GM21390 (cell line): ENCODE measurements at regions not wholly inside any gene's neighbourhood (a gene's known extent, or its start where the extent isn't known, plus 50 kb on each side); places are given as distances from the start of the nearest gene placed in this dataset.
"Not testable (repeated sequence)": the region's sequence is repeated elsewhere in the genome, so short reads cannot be mapped to it uniquely, and the experiment has no call there.

Source experiments
- ATAC-seq: cut with Tn5 transposase; IDR thresholded peaks from one replicate; pipeline ENCODE4 v1.9.1; 2021; ENCODE audit not compliant: unreplicated experiment

DNA sequence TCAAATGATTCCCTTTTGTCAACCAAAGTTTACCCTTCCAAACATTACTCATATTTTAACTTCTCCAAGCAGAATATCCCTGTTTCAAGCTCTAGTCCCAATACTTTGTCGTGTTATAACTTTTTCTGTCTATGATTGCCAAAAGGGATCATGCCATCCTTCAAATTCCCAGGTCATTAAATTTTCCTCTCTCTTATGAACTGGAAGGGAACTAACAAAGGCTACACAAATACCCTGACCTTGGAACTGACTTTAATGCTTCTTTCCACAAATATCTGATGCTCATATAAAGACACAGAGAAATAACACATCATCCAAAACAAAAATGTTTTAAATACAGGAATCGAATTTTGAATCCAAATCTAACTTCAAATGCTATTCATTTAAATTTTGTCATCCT is 1352.7 kb downstream of the CDH11 start:
- no peak for ATAC-seq

DNA sequence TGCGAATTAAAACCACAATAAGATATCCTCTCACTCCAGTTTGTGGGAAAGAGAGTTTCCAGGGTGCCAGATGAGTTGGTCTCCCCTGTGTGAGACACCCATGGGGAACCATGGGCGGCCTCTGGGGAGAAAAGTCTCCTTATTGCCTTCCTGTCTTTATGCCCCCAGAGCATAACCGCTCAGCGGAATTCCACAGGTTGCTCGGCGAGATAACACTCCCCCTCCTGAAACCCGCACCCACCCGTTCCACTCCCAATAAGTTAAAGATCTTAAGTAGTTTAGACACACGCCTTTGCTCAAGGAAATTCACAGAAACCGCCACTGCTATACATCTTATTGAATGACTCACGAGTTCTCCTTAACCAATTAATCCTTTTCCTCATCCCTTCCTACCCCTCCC is 1361.6 kb downstream of the CDH11 start:
- ATAC-seq = not testable (repeated sequence)

DNA sequence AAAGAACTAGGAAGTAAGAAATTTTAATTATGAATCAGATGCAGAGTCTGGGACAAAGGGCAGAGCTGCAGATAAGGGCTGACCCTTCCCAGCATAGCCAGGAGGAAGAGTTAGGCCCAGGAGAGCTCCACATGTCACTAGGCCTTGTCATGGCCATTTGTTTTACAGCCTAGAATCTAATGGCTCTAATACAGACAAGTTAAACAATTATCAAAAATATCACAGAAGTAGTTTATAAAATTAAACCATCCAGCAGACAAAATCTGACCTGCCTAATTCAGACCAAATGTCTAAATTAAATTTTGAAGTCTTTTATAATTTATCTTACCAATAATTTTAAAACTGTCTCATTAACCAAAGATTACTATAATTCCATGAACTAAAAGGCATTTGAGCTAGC is 1369.5 kb downstream of the CDH11 start:
- ATAC-seq = no peak

DNA sequence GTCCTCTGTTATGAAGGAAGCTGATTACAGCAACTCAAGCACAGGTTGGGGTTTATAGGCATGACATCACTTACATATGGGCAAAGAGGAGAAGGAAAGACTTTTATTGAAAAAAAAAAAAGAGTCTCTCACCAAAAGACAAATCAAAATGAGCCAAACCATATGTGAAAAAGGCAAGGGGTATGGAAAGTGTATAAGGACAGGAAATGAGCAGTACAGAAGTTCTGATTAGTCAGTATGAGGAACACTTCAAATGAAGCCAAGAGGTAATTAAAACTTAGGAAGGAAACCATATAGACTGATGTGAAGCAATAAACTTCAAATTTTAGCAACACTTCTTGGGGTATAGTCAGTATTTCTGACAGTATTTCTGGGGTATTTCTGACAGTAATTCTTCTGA is 1372.6 kb downstream of the CDH11 start:
- no peak for ATAC-seq

DNA sequence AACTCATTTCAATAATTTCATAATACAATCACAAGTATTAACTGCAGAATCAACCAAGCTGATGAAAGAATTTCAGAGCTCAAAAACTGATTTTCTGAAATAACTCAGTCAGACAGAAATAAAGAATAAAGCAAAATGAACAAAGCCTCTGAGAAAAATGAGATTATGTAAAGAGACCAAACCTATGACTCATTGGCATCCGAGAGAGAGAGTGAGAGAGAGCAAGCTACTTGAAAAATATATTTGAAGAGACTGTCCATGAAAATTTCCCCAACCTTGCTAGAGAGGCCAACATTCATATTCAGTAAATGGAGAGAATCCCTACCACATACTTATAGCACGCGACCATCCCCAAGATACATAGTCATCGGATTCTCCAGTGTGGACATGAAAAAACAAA is 1376.4 kb downstream of the CDH11 start:
- ATAC-seq = no peak

DNA sequence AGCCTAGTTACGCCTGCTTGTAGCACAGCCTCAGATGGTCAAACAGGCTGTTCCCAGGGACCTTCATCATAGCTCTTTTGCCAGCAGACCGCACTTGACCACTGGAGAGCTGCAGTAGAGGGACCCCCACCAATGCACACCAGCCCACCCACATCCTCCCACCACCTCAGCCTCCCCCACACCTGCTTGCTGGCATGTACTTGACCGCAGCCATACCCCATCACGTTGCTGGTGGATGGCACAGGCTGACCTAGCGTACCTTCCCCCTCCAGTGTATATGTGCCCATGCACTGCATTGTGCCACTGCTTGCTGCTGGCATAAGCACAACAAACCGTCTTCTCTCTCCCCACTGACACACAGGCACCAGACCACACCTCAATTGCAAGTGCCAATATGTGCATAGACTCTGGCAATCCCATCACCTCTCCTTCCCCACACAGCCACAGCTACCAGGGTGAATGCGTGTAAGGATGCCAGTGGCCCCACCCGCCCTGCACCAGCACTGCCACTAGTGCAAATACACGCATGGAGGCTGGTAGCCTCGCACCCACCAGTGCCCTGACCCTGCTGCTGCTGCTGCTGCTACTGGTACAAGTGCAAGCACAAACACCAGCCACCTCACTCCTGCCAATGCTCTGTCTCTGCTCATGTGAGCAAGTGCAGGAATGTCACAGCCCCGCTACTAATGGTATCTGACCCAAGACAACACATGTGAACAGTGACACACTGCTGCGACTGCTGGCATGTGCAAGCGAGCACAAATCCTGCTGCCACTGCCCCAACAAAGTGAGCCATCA is 1377.6 kb downstream of the CDH11 start:
- ATAC-seq = no peak

DNA sequence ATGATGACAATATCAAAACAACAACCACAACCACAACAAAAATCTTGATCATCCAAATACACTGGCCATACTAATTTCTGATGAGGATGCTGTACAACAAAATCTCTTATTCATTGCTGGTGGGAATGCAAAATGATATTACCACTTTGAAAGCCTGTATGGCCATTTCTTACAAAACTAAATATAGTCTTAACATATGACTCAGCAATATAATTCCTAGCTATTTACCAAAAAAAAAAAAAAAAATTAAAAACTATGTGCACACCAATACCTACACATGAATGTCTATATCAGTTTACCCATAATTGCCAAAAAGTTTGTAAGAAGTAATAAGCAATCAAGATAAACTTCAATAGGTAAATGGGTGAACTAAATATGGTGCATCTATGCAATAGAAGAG is 1379.7 kb downstream of the CDH11 start:
- no peak for ATAC-seq

DNA sequence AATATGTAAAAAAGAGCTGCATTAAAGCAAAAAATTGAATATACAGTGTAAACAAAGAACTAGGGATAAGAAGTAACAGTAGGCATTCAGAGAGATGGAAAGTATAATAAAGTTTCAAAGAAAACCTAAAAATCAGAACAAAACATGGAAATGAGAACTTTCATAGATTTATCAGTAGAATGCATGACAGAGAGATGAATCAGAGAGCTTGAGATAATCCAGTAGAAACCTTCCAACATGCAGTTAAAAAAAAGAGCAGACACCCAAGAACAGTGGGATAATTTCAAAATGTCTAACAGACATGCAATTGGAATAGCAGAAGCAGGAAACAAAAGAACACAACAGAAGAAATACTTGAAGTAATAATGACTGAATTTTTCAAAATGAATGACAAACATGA is 1384.2 kb downstream of the CDH11 start:
- ATAC-seq = no peak

DNA sequence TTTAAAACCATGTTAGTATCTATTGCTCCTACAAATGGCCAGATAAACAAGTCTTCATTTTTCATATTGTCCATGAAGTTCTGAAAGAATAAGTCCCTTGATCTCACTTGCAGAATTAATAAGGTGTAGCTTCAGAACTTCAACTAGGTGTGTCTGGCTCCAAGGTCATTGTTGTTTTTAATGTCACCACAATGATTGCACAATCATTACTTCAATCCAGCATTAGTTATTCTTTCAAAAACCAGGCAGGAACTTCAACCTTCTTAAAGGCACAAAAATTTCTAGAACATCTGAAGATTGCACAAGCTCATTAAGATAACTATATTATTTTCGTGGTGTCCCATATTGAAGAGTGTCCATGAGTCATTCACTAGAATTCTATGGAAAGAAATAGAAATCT is 1386.4 kb downstream of the CDH11 start:
- no peak for ATAC-seq

DNA sequence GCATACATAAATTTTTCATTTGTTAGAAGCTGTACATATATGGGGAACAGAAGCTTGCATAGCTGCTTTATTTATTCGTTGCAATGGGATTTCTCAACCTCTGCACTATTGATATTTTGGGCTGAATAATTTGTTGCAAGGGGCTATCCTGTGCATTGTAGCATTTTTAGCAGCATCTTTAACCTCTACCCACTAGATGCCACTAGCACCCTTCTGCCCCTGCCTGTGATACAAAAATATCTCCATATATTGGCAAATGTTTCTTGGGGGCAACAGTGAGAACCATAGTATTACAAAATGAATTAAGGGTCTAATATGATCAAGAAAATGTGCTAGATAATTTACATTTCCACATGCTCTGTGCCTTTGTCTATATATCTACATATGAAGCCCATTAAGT is 1401.0 kb downstream of the CDH11 start:
- ATAC-seq = no peak

DNA sequence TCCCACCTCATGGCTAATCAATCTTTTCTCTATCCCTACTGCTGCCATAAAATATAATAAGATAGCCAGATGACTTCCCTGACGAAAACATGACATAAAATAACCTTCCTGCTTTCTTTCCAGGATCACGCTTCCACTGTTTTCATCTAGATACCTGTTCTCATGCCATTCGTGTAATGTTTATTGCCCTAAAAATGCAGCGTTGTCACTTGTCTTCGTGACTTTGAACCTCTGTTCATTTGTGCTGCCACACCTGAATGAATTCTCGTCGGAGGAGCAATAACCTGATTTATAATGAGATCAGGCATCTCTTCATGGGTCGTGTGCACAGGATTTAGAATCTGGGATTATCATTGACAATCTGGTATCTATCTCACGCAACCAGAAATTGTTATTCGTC is 1401.9 kb downstream of the CDH11 start:
- no peak for ATAC-seq

DNA sequence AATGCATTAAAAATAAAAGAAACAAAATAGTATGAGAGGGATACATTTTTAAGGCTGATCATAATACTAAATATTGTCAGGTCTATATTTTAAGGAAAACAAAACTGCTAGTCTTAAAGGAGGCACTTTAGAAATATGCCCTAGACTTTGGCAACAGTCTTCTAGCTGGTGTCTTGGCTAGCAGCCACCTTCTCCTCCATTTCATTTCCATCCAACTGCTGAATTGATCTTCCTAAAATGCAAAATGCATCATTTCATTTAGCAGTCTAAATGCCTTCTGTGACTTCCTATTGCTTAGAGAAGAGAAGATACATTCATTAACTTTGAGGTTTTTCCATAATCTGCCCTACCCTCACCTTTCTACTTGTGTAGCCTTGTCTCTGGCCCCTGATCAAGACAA is 1404.1 kb downstream of the CDH11 start:
- ATAC-seq = no peak

DNA sequence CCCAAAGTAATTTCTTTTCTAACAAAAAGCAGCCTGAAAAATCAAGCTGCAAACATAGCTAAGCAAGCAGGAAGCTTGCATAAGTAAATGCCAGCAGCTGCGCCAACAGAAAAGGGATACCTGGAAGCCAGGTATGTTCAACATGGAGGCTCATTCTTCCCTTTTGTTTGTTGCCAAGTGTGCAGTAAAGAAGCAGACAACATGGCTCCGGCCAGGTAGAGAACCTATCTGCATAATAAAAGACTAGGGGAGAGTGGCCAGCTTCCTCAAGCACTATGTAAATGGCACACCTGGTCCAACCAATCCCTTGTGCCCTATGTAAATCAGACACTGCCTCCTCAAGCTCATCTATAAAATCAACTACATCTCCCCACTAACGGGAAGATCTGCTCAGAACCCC is 1407.0 kb downstream of the CDH11 start:
- ATAC-seq = no peak

DNA sequence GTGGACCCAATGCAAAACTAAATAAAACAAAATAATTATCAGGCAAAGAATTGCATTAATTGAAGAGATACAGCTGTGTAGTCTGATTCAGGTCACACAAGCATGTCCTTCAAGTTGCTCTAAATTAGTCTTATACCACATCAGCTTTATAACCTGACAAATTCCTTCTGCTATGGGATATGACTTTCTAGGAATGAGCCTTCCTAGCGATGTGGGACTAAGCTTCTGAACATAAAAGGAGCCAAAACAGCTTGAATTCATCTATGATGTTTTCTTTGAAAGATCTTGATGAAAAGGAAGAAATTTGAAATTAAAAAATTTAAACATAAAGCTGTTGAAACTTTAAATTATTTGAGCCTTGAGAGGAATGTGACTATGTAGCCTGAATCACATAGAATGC is 1409.1 kb downstream of the CDH11 start:
- ATAC-seq = no peak

DNA sequence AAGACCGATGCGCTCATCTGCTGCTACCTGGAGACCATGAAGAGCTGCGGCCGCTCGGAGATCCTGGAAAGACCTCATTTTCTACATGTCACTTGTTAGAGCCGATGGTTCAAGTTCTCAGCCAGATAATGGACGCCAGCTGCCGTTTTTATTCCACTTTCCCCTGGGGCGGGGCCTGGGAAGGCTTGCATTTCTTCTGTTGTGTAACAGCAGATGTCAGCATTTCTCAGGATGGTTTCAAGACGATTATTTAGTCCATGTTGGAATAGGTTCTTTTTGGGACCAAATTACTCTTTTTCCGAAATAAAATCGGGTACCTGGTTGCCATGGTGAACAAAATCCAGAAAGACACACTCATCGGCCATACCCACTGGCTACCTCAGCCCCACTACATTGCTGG is 1418.3 kb downstream of the CDH11 start:
- no peak for ATAC-seq

DNA sequence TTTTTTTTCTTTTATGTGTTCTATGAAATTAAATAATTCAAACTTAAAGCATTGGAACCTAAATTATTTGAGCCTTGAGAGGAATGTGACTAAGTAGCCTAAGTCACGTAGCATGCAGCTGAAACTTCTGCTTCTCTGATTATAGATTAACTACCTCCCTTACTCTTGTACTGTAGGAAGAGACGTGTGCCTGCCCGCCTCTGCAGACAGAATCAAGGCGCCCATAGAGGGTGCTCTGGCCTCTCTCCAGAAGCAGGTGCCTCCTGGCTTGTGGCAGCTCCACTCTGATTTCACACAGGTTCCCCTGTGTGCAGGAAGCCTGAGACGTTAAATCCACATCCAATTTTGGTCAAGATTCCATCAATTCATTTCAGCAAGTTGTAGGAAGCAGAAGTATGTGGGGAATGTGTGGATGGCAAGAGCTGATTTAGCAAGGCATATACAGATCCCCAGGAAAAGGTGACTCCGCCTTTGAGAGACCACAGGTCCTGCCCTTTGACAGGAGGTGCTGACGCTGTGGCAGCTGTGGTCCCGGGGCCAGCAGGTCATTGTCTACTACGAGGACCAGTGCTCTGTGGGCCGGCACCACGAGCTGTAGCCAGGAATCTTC is 1418.8 kb downstream of the CDH11 start:
- ATAC-seq = no peak

DNA sequence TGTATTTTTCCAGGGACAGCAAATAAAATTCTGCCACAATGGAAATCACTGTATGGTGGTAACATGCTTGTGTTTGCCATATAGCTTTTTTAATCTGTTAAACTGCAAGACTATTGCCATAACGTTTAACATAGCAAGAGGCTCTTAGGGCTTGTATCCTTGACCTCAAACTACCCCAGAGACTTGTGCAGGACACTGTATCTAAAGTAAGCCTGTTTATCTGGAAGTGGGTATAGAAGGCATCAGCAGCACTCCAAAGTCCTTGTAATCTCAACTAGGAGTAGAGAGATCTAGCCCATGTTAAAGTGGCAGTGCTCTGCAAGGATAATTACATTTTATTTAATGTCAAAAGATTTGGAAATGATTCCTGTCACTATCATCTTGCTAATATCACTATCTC is 1424.1 kb downstream of the CDH11 start:
- no peak for ATAC-seq

DNA sequence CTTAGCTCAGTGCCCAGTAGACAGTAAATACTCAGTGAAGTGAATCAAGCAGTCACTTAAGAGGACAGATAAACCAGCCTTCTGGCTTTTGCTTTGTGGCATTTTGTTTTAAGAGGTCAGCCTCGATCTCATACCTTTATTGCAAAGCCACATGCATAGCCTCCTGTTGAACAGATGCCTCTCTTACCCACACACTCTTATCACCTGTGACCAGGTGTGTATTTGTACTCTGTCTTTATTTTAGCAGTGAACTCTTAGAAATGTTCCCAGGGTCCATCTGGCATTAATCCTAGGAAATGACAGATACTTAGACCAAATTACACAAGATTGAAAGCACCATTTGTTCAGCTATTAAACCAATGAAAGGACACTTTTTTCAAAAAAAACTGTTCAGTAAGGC is 1426.5 kb downstream of the CDH11 start:
- no peak for ATAC-seq

DNA sequence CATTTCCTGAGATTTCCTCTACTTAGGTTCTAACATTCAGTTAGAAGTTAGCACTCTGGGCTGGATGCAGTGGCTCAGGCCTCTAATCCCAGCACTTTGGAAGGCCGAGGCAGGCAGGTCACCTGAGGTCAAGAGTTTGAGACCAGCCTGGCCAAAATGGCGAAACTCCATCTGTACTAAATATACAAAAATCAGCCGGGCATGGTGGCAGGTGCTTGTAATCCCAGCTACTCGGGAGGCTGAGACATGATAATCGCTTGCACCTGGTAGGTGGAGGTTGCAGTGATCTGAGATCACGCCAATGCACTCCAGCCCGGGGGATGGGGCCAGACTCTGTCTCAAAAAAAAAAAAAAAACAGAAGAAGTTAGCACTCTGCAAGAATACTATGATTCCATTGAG is 1430.9 kb downstream of the CDH11 start:
- ATAC-seq = no peak

DNA sequence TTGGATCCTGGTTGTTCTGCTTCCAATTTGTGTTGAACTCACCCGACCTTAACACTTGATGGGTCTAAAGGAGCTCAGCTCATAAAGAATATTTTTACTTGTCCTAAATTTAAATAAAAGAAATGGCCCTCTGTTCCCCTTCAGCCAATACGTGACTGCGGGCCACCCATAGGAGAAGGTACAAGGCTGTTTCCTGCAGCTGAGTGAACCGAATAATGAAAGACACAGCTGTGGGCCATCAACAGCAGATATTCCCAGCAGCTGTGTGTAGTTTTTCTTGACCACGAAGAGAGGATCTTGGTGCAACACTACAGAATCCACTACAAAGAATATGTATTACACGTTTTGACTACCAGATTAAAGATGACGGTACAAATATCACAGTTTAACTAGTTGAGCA is 1431.6 kb downstream of the CDH11 start:
- ATAC-seq = no peak

DNA sequence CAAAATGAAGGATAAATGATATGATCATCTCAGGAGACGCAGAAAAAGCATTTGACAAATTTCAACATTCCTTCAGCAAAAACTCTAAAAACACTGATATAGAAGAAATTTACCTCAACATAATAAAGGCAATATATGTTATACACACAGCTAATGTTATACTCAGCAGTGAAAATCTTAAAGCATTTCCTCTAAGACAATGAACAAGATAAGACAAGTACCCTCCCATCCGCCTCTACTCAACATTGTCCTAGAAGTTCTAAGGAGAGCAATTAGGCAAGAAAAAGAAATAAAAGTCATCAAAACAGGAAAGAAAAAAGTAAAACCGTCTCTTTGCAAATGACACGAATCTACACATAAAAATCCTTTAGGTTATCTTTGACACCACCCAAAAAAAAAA is 1432.8 kb downstream of the CDH11 start:
- no peak for ATAC-seq

DNA sequence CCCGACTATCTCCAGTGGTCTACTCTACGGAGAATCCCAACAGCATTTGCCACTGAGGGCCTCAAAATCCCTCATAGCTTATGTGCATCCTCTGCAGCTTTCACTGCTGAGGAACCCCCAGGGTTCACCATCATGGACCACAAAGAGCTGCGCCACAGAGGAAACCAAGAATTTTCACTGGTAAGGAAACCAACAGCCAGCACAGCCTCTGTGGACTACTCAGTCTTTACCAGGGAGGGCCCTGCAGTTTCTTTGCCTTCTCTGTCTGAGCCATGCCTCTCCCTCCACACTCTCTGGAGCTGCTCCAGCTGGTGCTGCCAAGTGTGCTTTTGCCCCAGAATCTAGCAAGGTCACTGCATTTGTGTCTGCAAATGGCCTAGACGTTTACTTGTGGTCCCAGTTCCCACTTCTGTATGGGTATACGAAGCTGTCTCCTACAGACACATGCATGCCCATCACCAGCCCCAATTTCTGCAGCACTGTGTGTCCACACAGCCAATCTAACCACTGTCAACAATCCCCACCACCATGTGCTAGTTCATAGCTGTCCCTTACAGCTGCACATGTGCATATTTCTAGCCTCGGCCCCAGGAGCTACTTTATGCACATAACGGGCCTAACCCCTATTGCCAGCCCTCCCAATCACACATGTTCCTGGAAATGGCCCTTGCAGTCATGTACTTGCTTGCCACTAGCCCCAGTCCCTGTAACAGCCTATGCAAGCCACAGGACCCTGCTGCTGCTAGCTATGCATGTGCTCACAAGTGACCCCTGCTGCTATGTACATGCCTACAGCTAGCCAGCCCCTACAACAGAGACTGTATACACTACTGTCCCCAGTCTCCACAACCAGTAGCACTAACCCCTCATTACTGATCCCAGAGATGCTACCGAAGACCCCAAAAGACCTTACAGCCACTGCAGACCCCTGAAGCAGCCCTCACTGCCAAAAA is 1437.4 kb downstream of the CDH11 start:
- no peak for ATAC-seq
